NCI-H1694 treated with DMSO at 0.1 percent for 48 hours (cell line): ENCODE measurements at regions not wholly inside any gene's neighbourhood (a gene's known extent, or its start where the extent isn't known, plus 50 kb on each side); places are given as distances from the start of the nearest gene placed in this dataset.
"Not testable (repeated sequence)": the region's sequence is repeated elsewhere in the genome, so short reads cannot be mapped to it uniquely, and the experiment has no call there.

ENCODE experiments used
- DNase-seq: peaks from one replicate; lab custom pipeline; 2025; lab: John Stamatoyannopoulos, UW

GRCh38 chr16:47903470-47903869 lies 252.3 kb downstream of the ABCC12 start:
- no peak for DNase-seq

- not testable (repeated sequence) for DNase-seq
These were observed 258.7 kb downstream of the ABCC12 start for GRCh38 chr16:47897105-47897504.

GRCh38 chr16:47895146-47895545 lies 260.6 kb downstream of the ABCC12 start:
- no peak for DNase-seq

GRCh38 chr16:47892999-47893398 lies 262.8 kb downstream of the ABCC12 start:
- no peak for DNase-seq

- no peak for DNase-seq
These were observed 267.1 kb downstream of the ABCC12 start for GRCh38 chr16:47888734-47889133.

GRCh38 chr16:47888142-47888541 lies 267.7 kb downstream of the ABCC12 start:
- no peak for DNase-seq

- no peak for DNase-seq
These were observed 268.3 kb downstream of the ABCC12 start for GRCh38 chr16:47887496-47887895.

- DNase-seq, result no peak
These were observed 269.0 kb downstream of the ABCC12 start for GRCh38 chr16:47886631-47887415.

- no peak for DNase-seq
These were observed 269.7 kb downstream of the ABCC12 start for GRCh38 chr16:47886139-47886538.

GRCh38 chr16:47885489-47885888 lies 270.3 kb downstream of the ABCC12 start:
- DNase-seq, result no peak

GRCh38 chr16:47884116-47884725 lies 271.6 kb downstream of the ABCC12 start:
- DNase-seq, result no peak

- no peak for DNase-seq
These were observed 274.2 kb downstream of the ABCC12 start for GRCh38 chr16:47881574-47881973.

GRCh38 chr16:47880653-47881052 lies 275.1 kb downstream of the ABCC12 start:
- no peak for DNase-seq

GRCh38 chr16:47877166-47877565 lies 278.6 kb downstream of the ABCC12 start:
- no peak for DNase-seq

GRCh38 chr16:47876511-47876910 lies 279.3 kb downstream of the ABCC12 start:
- no peak for DNase-seq

GRCh38 chr16:47873434-47873833 lies 282.4 kb downstream of the ABCC12 start:
- DNase-seq, result no peak

- no peak for DNase-seq
These were observed 283.6 kb downstream of the ABCC12 start for GRCh38 chr16:47872225-47872624.

GRCh38 chr16:47866423-47866822 lies 289.4 kb downstream of the ABCC12 start:
- DNase-seq, result no peak

GRCh38 chr16:47865337-47865855 lies 290.4 kb downstream of the ABCC12 start:
- DNase-seq, result no peak

- not testable (repeated sequence) for DNase-seq
These were observed 291.5 kb downstream of the ABCC12 start for GRCh38 chr16:47864262-47864661.

GRCh38 chr16:47861999-47862398 lies 293.8 kb downstream of the ABCC12 start:
- no peak for DNase-seq

GRCh38 chr16:47858333-47858982 lies 297.3 kb downstream of the ABCC12 start:
- DNase-seq, result no peak

GRCh38 chr16:47855431-47855830 lies 300.4 kb downstream of the ABCC12 start:
- no peak for DNase-seq
